K562 (cell line): ENCODE measurements at regions not wholly inside any gene's neighbourhood (a gene's known extent, or its start where the extent isn't known, plus 50 kb on each side); places are given as distances from the start of the nearest gene placed in this dataset.

ENCODE experiments used
- ARID1B ChIP-seq: fragments of 450-650 bp; IDR thresholded peaks from 2 replicates; pipeline ENCODE4 v1.6.1; 2016; ENCODE audit warnings: antibody characterized with exemption, mild to moderate bottlenecking, inconsistent platforms
- CBFA2T3 ChIP-seq: fragments of 450-650 bp; IDR thresholded peaks from 2 replicates; pipeline ENCODE4 v1.6.1; 2017
- CXXC5 ChIP-seq: fragments of 250-450 bp; sonication (Bioruptor Pico); IDR thresholded peaks from 2 replicates; pipeline ENCODE4 v1.8.0; 2022; ENCODE audit warnings: inconsistent platforms, mild to moderate bottlenecking, moderate library complexity
- ESRRA ChIP-seq: fragments of 450-650 bp; IDR thresholded peaks from 2 replicates; pipeline ENCODE4 v1.6.1; 2014; ENCODE audit warnings: low read depth, mild to moderate bottlenecking, moderate library complexity, borderline replicate concordance
- ETS2 ChIP-seq: IDR thresholded peaks from 2 replicates; pipeline ENCODE4 v1.6.1; 2016; ENCODE audit warnings: borderline replicate concordance, missing genetic modification characterization, mild to moderate bottlenecking, moderate library complexity, missing compliant biosample characterization; ENCODE audit not compliant: poor library complexity, severe bottlenecking
- FOXK2 ChIP-seq, 2 experiments: fragments of 450-650 bp; IDR thresholded peaks in 1 of 2; conservative IDR thresholded peaks in 1 of 2; 2 replicates each; pipeline ENCODE4 v1.6.1; 2016; ENCODE audit warnings: low read depth in 2 of 2, mild to moderate bottlenecking in 1 of 2
- KDM4B ChIP-seq, 2 experiments: fragments of 450-650 bp in 1 of 2; sonication (generic) in 1 of 2; IDR thresholded peaks; 2 replicates each; pipeline ENCODE4 v1.6.1; 2016 to 2017; ENCODE audit warnings: borderline replicate concordance in 2 of 2, antibody characterized with exemption in 1 of 2, low read depth in 1 of 2, mild to moderate bottlenecking in 1 of 2
- MEIS2 ChIP-seq: fragments of 450-650 bp; IDR thresholded peaks from 2 replicates; pipeline ENCODE4 v1.6.1; 2014; ENCODE audit warnings: mild to moderate bottlenecking; ENCODE audit not compliant: partially characterized antibody
- MTA1 ChIP-seq: fragments of 450-650 bp; IDR thresholded peaks from 2 replicates; pipeline ENCODE4 v1.6.1; 2017; ENCODE audit warnings: borderline replicate concordance
- NFE2 ChIP-seq: IDR thresholded peaks from 2 replicates; pipeline ENCODE4 v1.6.1; 2014; ENCODE audit warnings: antibody characterized with exemption, low read depth
- NR2C2 ChIP-seq, 2 experiments: fragments of 200-800 bp in 1 of 2; sonication (Bioruptor generic) in 1 of 2; sonication (generic) in 1 of 2; formaldehyde crosslinking in 1 of 2; IDR thresholded peaks; 2 replicates each; pipeline versions ENCODE4 v1.6.1 to v1.8.0; 2016 to 2022; ENCODE audit warnings: mild to moderate bottlenecking in 1 of 2, missing compliant biosample characterization in 1 of 2, missing genetic modification characterization in 1 of 2, missing genetic modification reagents in 1 of 2
- RB1 ChIP-seq: fragments of 450-650 bp; IDR thresholded peaks from 2 replicates; pipeline ENCODE4 v1.6.1; 2017; ENCODE audit warnings: low read depth, mild to moderate bottlenecking
- SMARCA4 ChIP-seq: fragments of 450-650 bp; IDR thresholded peaks from 2 replicates; pipeline ENCODE4 v1.6.1; 2016
- ZNF140 ChIP-seq: fragments of 250-450 bp; sonication (Bioruptor Pico); IDR thresholded peaks from 2 replicates; pipeline ENCODE4 v1.8.0; 2021; ENCODE audit warnings: moderate library complexity, mild to moderate bottlenecking, inconsistent platforms
- ZNF165 ChIP-seq: fragments of 250-450 bp; sonication (Bioruptor Pico); IDR thresholded peaks from 2 replicates; pipeline ENCODE4 v1.4.0; 2020; ENCODE audit warnings: borderline replicate concordance
- ZNF583 ChIP-seq: fragments of 250-450 bp; sonication (Bioruptor Pico); IDR thresholded peaks from 2 replicates; pipeline ENCODE4 v1.4.0; 2020
- ZNF785 ChIP-seq: fragments of 250-450 bp; sonication (Bioruptor Pico); IDR thresholded peaks from 2 replicates; pipeline ENCODE4 v1.4.0; 2020; ENCODE audit warnings: mild to moderate bottlenecking
- TF ChIP-seq, protein P1 (sequence below), 2 experiments: IDR thresholded peaks in 1 of 2; conservative IDR thresholded peaks in 1 of 2; 2 replicates each; pipeline ENCODE4 v1.6.1; 2016; ENCODE audit warnings: low read depth in 2 of 2, mild to moderate bottlenecking in 1 of 2, missing compliant biosample characterization in 1 of 2, missing genetic modification characterization in 1 of 2, moderate library complexity in 1 of 2
- TF ChIP-seq, protein P2 (sequence below), 2 experiments: fragments of 450-650 bp; conservative IDR thresholded peaks; 2 replicates each; pipeline ENCODE4 v1.6.1; 2017; ENCODE audit warnings: mild to moderate bottlenecking in 2 of 2, moderate library complexity in 2 of 2
- TF ChIP-seq, protein P3 (sequence below): fragments of 450-650 bp; IDR thresholded peaks from 2 replicates; pipeline ENCODE4 v1.6.1; 2018; ENCODE audit not compliant: partially characterized antibody

DNA sequence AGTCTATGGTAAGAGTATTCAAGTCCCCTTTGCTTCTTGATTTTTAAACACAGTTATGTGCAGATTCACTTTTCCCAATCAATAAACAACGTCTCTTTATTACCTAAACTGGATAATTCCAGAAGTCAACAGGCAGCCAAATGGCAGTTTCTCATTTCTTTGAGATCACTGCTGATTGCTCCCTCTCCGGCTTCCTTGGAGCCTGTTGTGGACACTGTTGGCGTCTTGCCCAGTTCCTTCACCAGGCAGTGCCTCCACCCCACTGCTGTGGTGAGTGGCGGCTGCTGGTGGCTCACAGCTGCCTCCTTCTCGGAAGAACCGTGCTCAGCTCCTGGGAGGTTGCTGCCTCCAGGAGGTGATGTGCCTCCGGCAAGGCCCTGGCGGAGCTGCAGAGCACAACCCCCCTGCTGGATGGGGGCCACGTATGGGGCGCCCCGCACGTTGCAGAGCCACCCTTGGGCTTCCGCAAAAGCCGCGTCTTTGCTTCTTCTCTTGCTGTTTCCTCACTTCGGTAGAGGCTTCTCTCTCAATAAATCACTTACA is 105.1 kb upstream of the CNKSR3 start (continued):
- TF ChIP-seq NR2C2 (CRISPR knock-in tag; IDR thresholded peaks at IDR 0.05), result 0 out of 2 replicates have a peak, but pooled peaks have one; percentile 30
- no peak for TF ChIP-seq NR2C2 (tag; IDR thresholded peaks at IDR 0.05)
- no peak for TF ChIP-seq ZNF140 (CRISPR knock-in tag)
- TF ChIP-seq CBFA2T3, result peak; percentile 40
- peak; percentile 32; the same call in 1 of the 2 replicates for TF ChIP-seq ESRRA
- TF ChIP-seq, protein P1, sequence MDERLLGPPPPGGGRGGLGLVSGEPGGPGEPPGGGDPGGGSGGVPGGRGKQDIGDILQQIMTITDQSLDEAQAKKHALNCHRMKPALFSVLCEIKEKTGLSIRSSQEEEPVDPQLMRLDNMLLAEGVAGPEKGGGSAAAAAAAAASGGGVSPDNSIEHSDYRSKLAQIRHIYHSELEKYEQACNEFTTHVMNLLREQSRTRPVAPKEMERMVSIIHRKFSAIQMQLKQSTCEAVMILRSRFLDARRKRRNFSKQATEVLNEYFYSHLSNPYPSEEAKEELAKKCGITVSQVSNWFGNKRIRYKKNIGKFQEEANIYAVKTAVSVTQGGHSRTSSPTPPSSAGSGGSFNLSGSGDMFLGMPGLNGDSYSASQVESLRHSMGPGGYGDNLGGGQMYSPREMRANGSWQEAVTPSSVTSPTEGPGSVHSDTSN (CRISPR knock-in tag; IDR thresholded peaks at IDR 0.05; ENCODE audit: low read depth), result no peak
- TF ChIP-seq, protein P1 (tag; conservative IDR thresholded peaks at IDR 0.05; ENCODE audit: low read depth), result peak; percentile 48; the same call in 1 of the 2 replicates
- TF ChIP-seq NFE2, result peak; percentile 11; the same call in 1 of the 2 replicates
- TF ChIP-seq MEIS2, result peak; percentile 66
- TF ChIP-seq ETS2 (tag), result no peak
- 0 out of 2 replicates have a peak, but pooled peaks have one; percentile 38 for TF ChIP-seq ZNF165 (CRISPR knock-in tag)
- TF ChIP-seq MTA1, result peak; percentile 76; the same call in 1 of the 2 replicates
- TF ChIP-seq, protein P2, sequence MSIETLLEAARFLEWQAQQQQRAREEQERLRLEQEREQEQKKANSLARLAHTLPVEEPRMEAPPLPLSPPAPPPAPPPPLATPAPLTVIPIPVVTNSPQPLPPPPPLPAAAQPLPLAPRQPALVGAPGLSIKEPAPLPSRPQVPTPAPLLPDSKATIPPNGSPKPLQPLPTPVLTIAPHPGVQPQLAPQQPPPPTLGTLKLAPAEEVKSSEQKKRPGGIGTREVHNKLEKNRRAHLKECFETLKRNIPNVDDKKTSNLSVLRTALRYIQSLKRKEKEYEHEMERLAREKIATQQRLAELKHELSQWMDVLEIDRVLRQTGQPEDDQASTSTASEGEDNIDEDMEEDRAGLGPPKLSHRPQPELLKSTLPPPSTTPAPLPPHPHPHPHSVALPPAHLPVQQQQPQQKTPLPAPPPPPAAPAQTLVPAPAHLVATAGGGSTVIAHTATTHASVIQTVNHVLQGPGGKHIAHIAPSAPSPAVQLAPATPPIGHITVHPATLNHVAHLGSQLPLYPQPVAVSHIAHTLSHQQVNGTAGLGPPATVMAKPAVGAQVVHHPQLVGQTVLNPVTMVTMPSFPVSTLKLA (conservative IDR thresholded peaks at IDR 0.05), result peak; percentile 34 to 66; a peak in 3 of 4 replicates
- 0 out of 2 replicates have a peak, but pooled peaks have one; percentile 39 for TF ChIP-seq ZNF583 (CRISPR knock-in tag)
- peak; percentile 64 for TF ChIP-seq ARID1B
- 0 out of 2 replicates have a peak, but pooled peaks have one; percentile 35 for TF ChIP-seq CXXC5 (CRISPR knock-in tag)
- TF ChIP-seq ZNF785 (CRISPR knock-in tag), result no peak
- TF ChIP-seq RB1, result peak; percentile 57; the same call in 1 of the 2 replicates
- TF ChIP-seq KDM4B (IDR thresholded peaks at IDR 0.05; ENCODE audit: borderline replicate concordance in 2 of 2, low read depth in 1 of 2), result peak in 1 of 2 experiments; percentile 75; a peak in 1 of 4 replicates
- TF ChIP-seq SMARCA4, result peak; percentile 63
- TF ChIP-seq, protein P3, sequence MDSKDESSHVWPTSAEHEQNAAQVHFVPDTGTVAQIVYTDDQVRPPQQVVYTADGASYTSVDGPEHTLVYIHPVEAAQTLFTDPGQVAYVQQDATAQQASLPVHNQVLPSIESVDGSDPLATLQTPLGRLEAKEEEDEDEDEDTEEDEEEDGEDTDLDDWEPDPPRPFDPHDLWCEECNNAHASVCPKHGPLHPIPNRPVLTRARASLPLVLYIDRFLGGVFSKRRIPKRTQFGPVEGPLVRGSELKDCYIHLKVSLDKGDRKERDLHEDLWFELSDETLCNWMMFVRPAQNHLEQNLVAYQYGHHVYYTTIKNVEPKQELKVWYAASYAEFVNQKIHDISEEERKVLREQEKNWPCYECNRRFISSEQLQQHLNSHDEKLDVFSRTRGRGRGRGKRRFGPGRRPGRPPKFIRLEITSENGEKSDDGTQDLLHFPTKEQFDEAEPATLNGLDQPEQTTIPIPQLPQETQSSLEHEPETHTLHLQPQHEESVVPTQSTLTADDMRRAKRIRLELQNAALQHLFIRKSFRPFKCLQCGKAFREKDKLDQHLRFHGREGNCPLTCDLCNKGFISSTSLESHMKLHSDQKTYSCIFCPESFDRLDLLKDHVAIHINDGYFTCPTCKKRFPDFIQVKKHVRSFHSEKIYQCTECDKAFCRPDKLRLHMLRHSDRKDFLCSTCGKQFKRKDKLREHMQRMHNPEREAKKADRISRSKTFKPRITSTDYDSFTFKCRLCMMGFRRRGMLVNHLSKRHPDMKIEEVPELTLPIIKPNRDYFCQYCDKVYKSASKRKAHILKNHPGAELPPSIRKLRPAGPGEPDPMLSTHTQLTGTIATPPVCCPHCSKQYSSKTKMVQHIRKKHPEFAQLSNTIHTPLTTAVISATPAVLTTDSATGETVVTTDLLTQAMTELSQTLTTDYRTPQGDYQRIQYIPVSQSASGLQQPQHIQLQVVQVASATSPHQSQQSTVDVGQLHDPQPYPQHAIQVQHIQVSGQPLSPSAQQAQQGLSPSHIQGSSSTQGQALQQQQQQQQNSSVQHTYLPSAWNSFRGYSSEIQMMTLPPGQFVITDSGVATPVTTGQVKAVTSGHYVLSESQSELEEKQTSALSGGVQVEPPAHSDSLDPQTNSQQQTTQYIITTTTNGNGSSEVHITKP, result no peak
- peak; percentile 54 to 63; a peak in 1 of 4 replicates for TF ChIP-seq FOXK2 (conservative IDR thresholded peaks at IDR 0.05 in 1 of 2, IDR thresholded peaks at IDR 0.05 in 1 of 2; ENCODE audit: low read depth in 2 of 2)
